ENCODE measurements at regions not wholly inside any gene's neighbourhood (a gene's known extent, or its start where the extent isn't known, plus 50 kb on each side); places are given as distances from the start of the nearest gene placed in this dataset.
"Not testable (repeated sequence)": the region's sequence is repeated elsewhere in the genome, so short reads cannot be mapped to it uniquely, and the experiment has no call there.

GRCh38 chr18:78240101-78240500 is 739.5 kb upstream of the SALL3 start:
- in situ Hi-C loops (cut with MboI; ENCODE audit: low sequenced_read_pairs), result no loop called here

GRCh38 chr18:78240627-78241252 is 738.9 kb upstream of the SALL3 start:
- in situ Hi-C loops (cut with MboI; ENCODE audit: low sequenced_read_pairs), result no loop called here

- in situ Hi-C loops (cut with MboI; ENCODE audit: low sequenced_read_pairs), result no loop called here
Observed at GRCh38 chr18:78241535-78242253, 737.9 kb upstream of the SALL3 start.

GRCh38 chr18:78242254-78242643 is 737.4 kb upstream of the SALL3 start:
- in situ Hi-C loops (cut with MboI; ENCODE audit: low sequenced_read_pairs), result no loop called here

GRCh38 chr18:78242806-78243205 is 736.8 kb upstream of the SALL3 start:
- in situ Hi-C loops (cut with MboI; ENCODE audit: low sequenced_read_pairs), result no loop called here

GRCh38 chr18:78244779-78245178 is 734.8 kb upstream of the SALL3 start:
- in situ Hi-C loops (cut with MboI; ENCODE audit: low sequenced_read_pairs), result no loop called here

- in situ Hi-C loops (cut with MboI; ENCODE audit: low sequenced_read_pairs), result no loop called here
Observed at GRCh38 chr18:78245451-78245850, 734.2 kb upstream of the SALL3 start.

- in situ Hi-C loops (cut with MboI; ENCODE audit: low sequenced_read_pairs), result no loop called here
Observed at GRCh38 chr18:78246050-78246449, 733.6 kb upstream of the SALL3 start.

GRCh38 chr18:78246588-78246987 is 733.0 kb upstream of the SALL3 start:
- in situ Hi-C loops (cut with MboI; ENCODE audit: low sequenced_read_pairs), result no loop called here

- in situ Hi-C loops (cut with MboI; ENCODE audit: low sequenced_read_pairs), result no loop called here
Observed at GRCh38 chr18:78247615-78248289, 731.9 kb upstream of the SALL3 start.

GRCh38 chr18:78255013-78255412 is 724.6 kb upstream of the SALL3 start:
- in situ Hi-C loops (cut with MboI; ENCODE audit: low sequenced_read_pairs), result no loop called here

GRCh38 chr18:78268226-78268988 is 711.2 kb upstream of the SALL3 start:
- in situ Hi-C loops (cut with MboI; ENCODE audit: low sequenced_read_pairs), result no loop called here

- in situ Hi-C loops (cut with MboI; ENCODE audit: low sequenced_read_pairs), result no loop called here
Observed at GRCh38 chr18:78271790-78272189, 707.8 kb upstream of the SALL3 start.

GRCh38 chr18:78273876-78274275 is 705.7 kb upstream of the SALL3 start:
- in situ Hi-C loops (cut with MboI; ENCODE audit: low sequenced_read_pairs), result no loop called here

GRCh38 chr18:78283425-78283824 is 696.2 kb upstream of the SALL3 start:
- in situ Hi-C loops (cut with MboI; ENCODE audit: low sequenced_read_pairs), result not testable (repeated sequence)

- in situ Hi-C loops (cut with MboI; ENCODE audit: low sequenced_read_pairs), result no loop called here
Observed at GRCh38 chr18:78292618-78293380, 686.8 kb upstream of the SALL3 start.

GRCh38 chr18:78293540-78293939 is 686.1 kb upstream of the SALL3 start:
- in situ Hi-C loops (cut with MboI; ENCODE audit: low sequenced_read_pairs), result no loop called here

GRCh38 chr18:78293940-78294541 is 685.6 kb upstream of the SALL3 start:
- in situ Hi-C loops (cut with MboI; ENCODE audit: low sequenced_read_pairs), result no loop called here

GRCh38 chr18:78295262-78295661 is 684.4 kb upstream of the SALL3 start:
- in situ Hi-C loops (cut with MboI; ENCODE audit: low sequenced_read_pairs), result no loop called here

- in situ Hi-C loops (cut with MboI; ENCODE audit: low sequenced_read_pairs), result no loop called here
Observed at GRCh38 chr18:78296166-78296565, 683.5 kb upstream of the SALL3 start.

Measured in HL-60/S4 treated with phorbol 12-myristate 13-acetate at 8.2 ng/mL for 4 days and 3 days (cell line).